NK-92 treated with Interleukin-12 subunit alpha and Interleukin-12 subunit beta, amount 100 ng/mL, for 24 hours (cell line): ENCODE measurements at regions not wholly inside any gene's neighbourhood (a gene's known extent, or its start where the extent isn't known, plus 50 kb on each side); places are given as distances from the start of the nearest gene placed in this dataset.
"Not testable (repeated sequence)": the region's sequence is repeated elsewhere in the genome, so short reads cannot be mapped to it uniquely, and the experiment has no call there.

ENCODE experiments used
- DNase-seq: peaks from one replicate; lab custom pipeline; 2025; lab: John Stamatoyannopoulos, UW

- no peak for DNase-seq
These were observed 79.1 kb upstream of the MYL10 start for GRCh38 chr7:101708223-101708622.

- DNase-seq, result no peak
These were observed 83.6 kb upstream of the MYL10 start for GRCh38 chr7:101712652-101713051.

GRCh38 chr7:101714097-101714496 is 85.0 kb upstream of the MYL10 start:
- no peak for DNase-seq

GRCh38 chr7:101717628-101718357 is 88.7 kb upstream of the MYL10 start:
- DNase-seq, result peak; percentile 52

GRCh38 chr7:101718363-101719122 is 89.4 kb upstream of the MYL10 start:
- no peak for DNase-seq

GRCh38 chr7:101719123-101719470 is 90.0 kb upstream of the MYL10 start:
- no peak for DNase-seq

- no peak for DNase-seq
These were observed 91.2 kb upstream of the MYL10 start for GRCh38 chr7:101720324-101720723.

- no peak for DNase-seq
These were observed 93.2 kb upstream of the MYL10 start for GRCh38 chr7:101722247-101722646.

GRCh38 chr7:101723835-101724234 is 93.6 kb upstream of the CUX1 start:
- DNase-seq, result no peak

- DNase-seq, result no peak
These were observed 92.5 kb upstream of the CUX1 start for GRCh38 chr7:101724957-101725356.

GRCh38 chr7:101725921-101726320 is 91.5 kb upstream of the CUX1 start:
- no peak for DNase-seq

- DNase-seq, result no peak
These were observed 90.2 kb upstream of the CUX1 start for GRCh38 chr7:101727184-101727583.

- DNase-seq, result no peak
These were observed 89.3 kb upstream of the CUX1 start for GRCh38 chr7:101728128-101728527.

- DNase-seq, result not testable (repeated sequence)
These were observed 88.6 kb upstream of the CUX1 start for GRCh38 chr7:101728873-101729240.

GRCh38 chr7:101729241-101729883 is 88.1 kb upstream of the CUX1 start:
- no peak for DNase-seq

GRCh38 chr7:101731502-101732084 is 85.8 kb upstream of the CUX1 start:
- DNase-seq, result no peak

GRCh38 chr7:101733713-101734475 is 83.5 kb upstream of the CUX1 start:
- no peak for DNase-seq

GRCh38 chr7:101736084-101736483 is 81.3 kb upstream of the CUX1 start:
- DNase-seq, result no peak

- DNase-seq, result no peak
These were observed 77.5 kb upstream of the CUX1 start for GRCh38 chr7:101739775-101740398.

GRCh38 chr7:101740981-101741725 is 76.3 kb upstream of the CUX1 start:
- DNase-seq, result no peak
